SU-DHL-6 (cell line): ENCODE measurements at regions not wholly inside any gene's neighbourhood (a gene's known extent, or its start where the extent isn't known, plus 50 kb on each side); places are given as distances from the start of the nearest gene placed in this dataset.

Source experiments
- H2AFZ ChIP-seq: fragments of 200-600 bp; sonication (generic); 2 replicates; pipeline ENCODE4 v1.6.1; 2014; ENCODE audit warnings: low read depth, mild to moderate bottlenecking, moderate library complexity, mixed read lengths, antibody characterized with exemption, low read length; ENCODE audit not compliant: severe bottlenecking
- H3F3A ChIP-seq: fragments of 200-600 bp; shearing (Covaris generic); 2 replicates; pipeline ENCODE4 v1.6.0; 2016; ENCODE audit warnings: antibody characterized with exemption, mild to moderate bottlenecking; ENCODE audit not compliant: insufficient read depth
- H3K27ac ChIP-seq: fragments of 200-600 bp; sonication (generic); 2 replicates; pipeline ENCODE4 v1.5.1; 2016; ENCODE audit warnings: low read depth, mild to moderate bottlenecking, low read length, moderate library complexity, mixed read lengths
- H3K27me3 ChIP-seq: fragments of 200-600 bp; sonication (generic), shearing (Covaris generic); 2 replicates; pipeline ENCODE4 v1.6.0; 2014; ENCODE audit warnings: mild to moderate bottlenecking, low read length
- H3K36me3 ChIP-seq: fragments of 200-600 bp; sonication (generic); 2 replicates; pipeline ENCODE4 v1.6.1; 2014; ENCODE audit warnings: mild to moderate bottlenecking, low read length, mixed read lengths
- H3K4me2 ChIP-seq: fragments of 300-600, 200-600 bp; shearing (Covaris generic), sonication (generic); 2 replicates; pipeline ENCODE4 v1.6.0; 2014; ENCODE audit warnings: low read length, low read depth, mild to moderate bottlenecking; ENCODE audit not compliant: poor library complexity, severe bottlenecking
- H3K4me3 ChIP-seq: fragments of 200-600 bp; sonication (generic); 2 replicates; pipeline ENCODE4 v1.5.1; 2014; ENCODE audit warnings: antibody characterized with exemption, low read length, mild to moderate bottlenecking, mixed read lengths; ENCODE audit not compliant: insufficient read depth, poor library complexity, severe bottlenecking
- H3K79me2 ChIP-seq: fragments of 200-600 bp; sonication (generic); 2 replicates; pipeline ENCODE4 v1.6.1; 2014; ENCODE audit warnings: mild to moderate bottlenecking, low read length, moderate library complexity; ENCODE audit not compliant: insufficient read depth
- H3K9ac ChIP-seq: fragments of 200-600 bp; sonication (generic); 2 replicates; pipeline ENCODE4 v1.7.0; 2014; ENCODE audit warnings: mild to moderate bottlenecking, low read length
- H3K9me2 ChIP-seq: fragments of 200-600 bp; sonication (generic); replicated peaks from 2 replicates; pipeline ENCODE4 v1.6.1; 2014; ENCODE audit warnings: low read length; ENCODE audit not compliant: insufficient read depth
- H3K9me3 ChIP-seq: fragments of 200-600 bp; sonication (generic); 2 replicates; pipeline ENCODE4 v1.6.1; 2014; ENCODE audit warnings: low read length, mixed read lengths; ENCODE audit not compliant: insufficient read depth
- H4K20me1 ChIP-seq: fragments of 200-600 bp; sonication (generic); 2 replicates; pipeline ENCODE4 v1.6.1; 2014; ENCODE audit warnings: low read depth, mild to moderate bottlenecking, antibody characterized with exemption, low read length, moderate library complexity, mixed read lengths
- CTCF ChIP-seq: fragments of 200-600 bp; sonication (generic); IDR thresholded peaks from one replicate; pipeline ENCODE4 v1.5.1; 2017; ENCODE audit warnings: antibody characterized with exemption, mild to moderate bottlenecking, low read length, moderate library complexity; ENCODE audit not compliant: insufficient read depth, poor library complexity, severe bottlenecking
- EZH2phosphoT487 ChIP-seq: fragments of 200-600 bp; sonication (generic), shearing (Covaris generic); conservative IDR thresholded peaks from 2 replicates; pipeline ENCODE4 v1.6.1; 2018; ENCODE audit warnings: mild to moderate bottlenecking, antibody characterized with exemption, low read length, moderate library complexity, mixed read lengths

GRCh38 chr6:92550501-92550900, 868.9 kb downstream of the EPHA7 start:
- H2AFZ ChIP-seq, result no peak overlapping the region
- no peaks in the 10 kb centered on the region for H3K79me2 ChIP-seq
- H3K27ac ChIP-seq, result no peak overlapping the region
- H3K4me2 ChIP-seq, result no peak overlapping the region
- H3K27me3 ChIP-seq, result no peaks in the 10 kb centered on the region
- H3K9me3 ChIP-seq, result no peaks in the 10 kb centered on the region
- no peaks in the 10 kb centered on the region for H4K20me1 ChIP-seq
- no peaks in the 10 kb centered on the region for H3K9me2 ChIP-seq
- no peak overlapping the region for H3K9ac ChIP-seq
- TF ChIP-seq EZH2phosphoT487 (no peak), CTCF (no peak)
- no peaks in the 10 kb centered on the region for H3F3A ChIP-seq
- H3K4me3 ChIP-seq, result no peak overlapping the region
- no peaks in the 10 kb centered on the region for H3K36me3 ChIP-seq

GRCh38 chr6:92545861-92546260, 873.5 kb downstream of the EPHA7 start:
- no peak overlapping the region for H2AFZ ChIP-seq
- no peaks in the 10 kb centered on the region for H3K9me3 ChIP-seq
- no peaks in the 10 kb centered on the region for H3K36me3 ChIP-seq
- H4K20me1 ChIP-seq, result no peaks in the 10 kb centered on the region
- no peak overlapping the region for H3K9ac ChIP-seq
- no peaks in the 10 kb centered on the region for H3K9me2 ChIP-seq
- no peak overlapping the region for H3K4me3 ChIP-seq
- H3K27me3 ChIP-seq, result no peaks in the 10 kb centered on the region
- H3K27ac ChIP-seq, result no peak overlapping the region
- no peaks in the 10 kb centered on the region for H3K79me2 ChIP-seq
- H3K4me2 ChIP-seq, result no peak overlapping the region
- TF ChIP-seq CTCF, result no peak
- TF ChIP-seq EZH2phosphoT487, result no peak
- no peaks in the 10 kb centered on the region for H3F3A ChIP-seq

GRCh38 chr6:92541448-92542060, 877.8 kb downstream of the EPHA7 start:
- H3K9me2 ChIP-seq, result no peaks in the 10 kb centered on the region
- no peaks in the 10 kb centered on the region for H3K36me3 ChIP-seq
- no peak overlapping the region for H3K4me3 ChIP-seq
- no peak overlapping the region for H2AFZ ChIP-seq
- H3K9ac ChIP-seq, result no peak overlapping the region
- no peak overlapping the region for H3K27ac ChIP-seq
- no peaks in the 10 kb centered on the region for H3F3A ChIP-seq
- H4K20me1 ChIP-seq, result no peaks in the 10 kb centered on the region
- TF ChIP-seq CTCF (no peak), EZH2phosphoT487 (no peak)
- H3K4me2 ChIP-seq, result no peak overlapping the region
- no peaks in the 10 kb centered on the region for H3K27me3 ChIP-seq
- H3K9me3 ChIP-seq, result no peaks in the 10 kb centered on the region
- H3K79me2 ChIP-seq, result no peaks in the 10 kb centered on the region

- Histone ChIP-seq H3K4me3 (no peak overlapping the region), H3K27ac (no peak overlapping the region), H2AFZ (no peak overlapping the region), H3K36me3 (no peaks in the 10 kb centered on the region), H3F3A (no peaks in the 10 kb centered on the region), H3K4me2 (no peak overlapping the region), H3K9ac (no peak overlapping the region), H3K9me3 (no peaks in the 10 kb centered on the region), H3K79me2 (no peaks in the 10 kb centered on the region), H4K20me1 (no peaks in the 10 kb centered on the region), H3K27me3 (no peaks in the 10 kb centered on the region), H3K9me2 (no peaks in the 10 kb centered on the region)
- TF ChIP-seq CTCF (no peak), EZH2phosphoT487 (no peak)
Measured at GRCh38 chr6:92538926-92539325, 880.4 kb downstream of the EPHA7 start.
